ENCODE measurements at regions not wholly inside any gene's neighbourhood (a gene's known extent, or its start where the extent isn't known, plus 50 kb on each side); places are given as distances from the start of the nearest gene placed in this dataset.
"Not testable (repeated sequence)": the region's sequence is repeated elsewhere in the genome, so short reads cannot be mapped to it uniquely, and the experiment has no call there.

GRCh38 chr21:17128132-17128531 is 384.7 kb upstream of the CXADR start:
- no peaks in the 10 kb centered on the region for H3K4me1 ChIP-seq (ENCODE audit: control insufficient read depth in 2 of 3, insufficient read depth in 2 of 3, low read depth in 1 of 3, low read length in 3 of 3)
- FAIRE-seq (no peak), DNase-seq (no peak)
- no peaks in the 10 kb centered on the region for H3K27me3 ChIP-seq (ENCODE audit: control insufficient read depth, insufficient read depth, low read length)
- H3K36me3 ChIP-seq (ENCODE audit: control insufficient read depth in 2 of 3, insufficient read depth in 3 of 3, low read length in 3 of 3) = no peaks in the 10 kb centered on the region
- H3K9ac ChIP-seq (ENCODE audit: low read length in 3 of 3) = no peak overlapping the region
- H3K9me3 ChIP-seq (ENCODE audit: control insufficient read depth in 2 of 3, insufficient read depth in 1 of 3, low read length in 3 of 3) = no peaks in the 10 kb centered on the region
- no peak for TF ChIP-seq CTCF (IDR thresholded peaks at IDR 0.05; ENCODE audit: borderline replicate concordance, extremely low read depth, insufficient read depth)
- no peak overlapping the region for H3K4me3 ChIP-seq (ENCODE audit: low read length in 3 of 3)
- H3K27ac ChIP-seq (ENCODE audit: low read depth in 2 of 2, low read length in 2 of 2) = no peak overlapping the region
- intact Hi-C loops (cut with DNase I) = no loop called here

DNA sequence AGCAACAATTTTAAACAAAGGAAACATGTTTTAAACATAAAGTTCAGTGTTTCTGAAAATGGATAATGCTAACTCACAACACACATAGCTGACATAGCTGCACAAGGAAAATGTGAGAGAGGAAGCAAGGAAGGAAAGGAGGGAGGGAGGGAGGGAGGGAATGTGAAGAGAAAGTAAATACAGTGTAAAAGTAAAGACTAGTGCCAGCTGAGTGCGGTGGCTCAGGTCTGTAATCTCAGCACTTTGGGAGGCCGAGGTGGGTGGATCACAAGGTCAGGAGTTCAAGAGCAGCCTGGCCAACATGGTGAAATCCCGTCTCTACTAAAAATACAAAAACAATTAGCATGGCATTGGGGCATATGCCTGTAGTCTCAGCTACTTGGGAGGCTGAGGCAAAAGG is 373.7 kb upstream of the CXADR start:
- peak overlapping the region in 1 of 3 donors; percentile 13 for H3K4me3 ChIP-seq (ENCODE audit: low read length in 3 of 3)
- FAIRE-seq; intact Hi-C loops (cut with DNase I): not testable (repeated sequence)

GRCh38 chr21:17139696-17140095 is 373.1 kb upstream of the CXADR start:
- no peaks in the 10 kb centered on the region for H3K4me1 ChIP-seq (ENCODE audit: control insufficient read depth in 2 of 3, insufficient read depth in 2 of 3, low read depth in 1 of 3, low read length in 3 of 3)
- no peaks in the 10 kb centered on the region for H3K27me3 ChIP-seq (ENCODE audit: control insufficient read depth, insufficient read depth, low read length)
- H3K9ac ChIP-seq (ENCODE audit: low read length in 3 of 3) = no peak overlapping the region
- H3K27ac ChIP-seq (ENCODE audit: low read depth in 2 of 2, low read length in 2 of 2) = no peak overlapping the region
- no peaks in the 10 kb centered on the region for H3K36me3 ChIP-seq (ENCODE audit: control insufficient read depth in 2 of 3, insufficient read depth in 3 of 3, low read length in 3 of 3)
- H3K4me3 ChIP-seq (ENCODE audit: low read length in 3 of 3) = peak overlapping the region in 1 of 3 donors; percentile 13
- H3K9me3 ChIP-seq (ENCODE audit: control insufficient read depth in 2 of 3, insufficient read depth in 1 of 3, low read length in 3 of 3) = no peaks in the 10 kb centered on the region
- no peak for DNase-seq
- no peak for TF ChIP-seq CTCF (IDR thresholded peaks at IDR 0.05; ENCODE audit: borderline replicate concordance, extremely low read depth, insufficient read depth)
- no peak for FAIRE-seq
- intact Hi-C loops (cut with DNase I) = no loop called here

More for the DNA sequence above, 373.7 kb upstream of the CXADR start:
- DNase-seq; H3K27ac ChIP-seq (ENCODE audit: low read depth in 2 of 2, low read length in 2 of 2); H3K36me3 ChIP-seq (ENCODE audit: control insufficient read depth in 2 of 3, insufficient read depth in 3 of 3, low read length in 3 of 3); H3K9me3 ChIP-seq (ENCODE audit: control insufficient read depth in 2 of 3, insufficient read depth in 1 of 3, low read length in 3 of 3); H3K9ac ChIP-seq (ENCODE audit: low read length in 3 of 3); H3K4me1 ChIP-seq (ENCODE audit: control insufficient read depth in 2 of 3, insufficient read depth in 2 of 3, low read depth in 1 of 3, low read length in 3 of 3); H3K27me3 ChIP-seq (ENCODE audit: control insufficient read depth, insufficient read depth, low read length): not testable (repeated sequence)

GRCh38 chr21:17146426-17146825 is 366.4 kb upstream of the CXADR start:
- no peaks in the 10 kb centered on the region for H3K9me3 ChIP-seq (ENCODE audit: control insufficient read depth in 2 of 3, insufficient read depth in 1 of 3, low read length in 3 of 3)
- no peak for TF ChIP-seq CTCF (IDR thresholded peaks at IDR 0.05; ENCODE audit: borderline replicate concordance, extremely low read depth, insufficient read depth)
- no peak overlapping the region for H3K4me3 ChIP-seq (ENCODE audit: low read length in 3 of 3)
- no peak for FAIRE-seq
- intact Hi-C loops (cut with DNase I) = no loop called here
- H3K9ac ChIP-seq (ENCODE audit: low read length in 3 of 3) = no peak overlapping the region
- no peak overlapping the region for H3K27ac ChIP-seq (ENCODE audit: low read depth in 2 of 2, low read length in 2 of 2)
- H3K36me3 ChIP-seq (ENCODE audit: control insufficient read depth in 2 of 3, insufficient read depth in 3 of 3, low read length in 3 of 3) = no peaks in the 10 kb centered on the region
- no peaks in the 10 kb centered on the region for H3K4me1 ChIP-seq (ENCODE audit: control insufficient read depth in 2 of 3, insufficient read depth in 2 of 3, low read depth in 1 of 3, low read length in 3 of 3)
- no peak for DNase-seq
- H3K27me3 ChIP-seq (ENCODE audit: control insufficient read depth, insufficient read depth, low read length) = no peaks in the 10 kb centered on the region
